Suppressor macrophage treated with lipopolysaccharide for 1 hour (primary cell): ENCODE measurements at regions not wholly inside any gene's neighbourhood (a gene's known extent, or its start where the extent isn't known, plus 50 kb on each side); places are given as distances from the start of the nearest gene placed in this dataset.
A peak's percentile ranks its signal among the peaks of the same experiment; 100 is the strongest.
"Not testable (repeated sequence)": the region's sequence is repeated elsewhere in the genome, so short reads cannot be mapped to it uniquely, and the experiment has no call there.

Experiments used
- DNase-seq, 3 donors: peaks; one replicate each; pipeline ENCODE4 v3.0.0-alpha.2; 2020 to 2022

- DNase-seq = no peak
Observed at GRCh38 chrX:28408017-28408723, 179.1 kb upstream of the IL1RAPL1 start.

- DNase-seq = no peak
Observed at GRCh38 chrX:28398342-28398741, 188.9 kb upstream of the IL1RAPL1 start.

GRCh38 chrX:28391528-28391927, 195.7 kb upstream of the IL1RAPL1 start:
- no peak for DNase-seq

- no peak for DNase-seq
Observed at GRCh38 chrX:28379103-28379502, 208.1 kb upstream of the IL1RAPL1 start.

GRCh38 chrX:28367649-28368048, 219.6 kb upstream of the IL1RAPL1 start:
- DNase-seq = not testable (repeated sequence)

GRCh38 chrX:28351801-28352200, 235.4 kb upstream of the IL1RAPL1 start:
- DNase-seq = no peak

GRCh38 chrX:28349888-28350287, 237.4 kb upstream of the IL1RAPL1 start:
- DNase-seq = no peak

GRCh38 chrX:28347476-28347875, 239.8 kb upstream of the IL1RAPL1 start:
- DNase-seq = peak in 2 of 3 donors; percentile 0 to 14

GRCh38 chrX:28329156-28329555, 258.1 kb upstream of the IL1RAPL1 start:
- DNase-seq = no peak

GRCh38 chrX:28324321-28324721, 262.9 kb upstream of the IL1RAPL1 start:
- DNase-seq = no peak

GRCh38 chrX:28321286-28321685, 266.0 kb upstream of the IL1RAPL1 start:
- DNase-seq = no peak

GRCh38 chrX:28312965-28313364, 274.3 kb upstream of the IL1RAPL1 start:
- no peak for DNase-seq

- DNase-seq = no peak
Observed at GRCh38 chrX:28312259-28312658, 275.0 kb upstream of the IL1RAPL1 start.

GRCh38 chrX:28311466-28311865, 275.8 kb upstream of the IL1RAPL1 start:
- no peak for DNase-seq

- DNase-seq = no peak
Observed at GRCh38 chrX:28303486-28303885, 283.8 kb upstream of the IL1RAPL1 start.

GRCh38 chrX:28278726-28279125, 297.5 kb upstream of the DCAF8L1 start:
- no peak for DNase-seq

- DNase-seq = no peak
Observed at GRCh38 chrX:28278251-28278650, 297.0 kb upstream of the DCAF8L1 start.

- DNase-seq = no peak
Observed at GRCh38 chrX:28273736-28274135, 292.5 kb upstream of the DCAF8L1 start.

- no peak for DNase-seq
Observed at GRCh38 chrX:28246675-28247074, 265.4 kb upstream of the DCAF8L1 start.

- no peak for DNase-seq
Observed at GRCh38 chrX:28229217-28229616, 248.0 kb upstream of the DCAF8L1 start.

GRCh38 chrX:28225513-28225912, 244.3 kb upstream of the DCAF8L1 start:
- DNase-seq = no peak

- DNase-seq = no peak
Observed at GRCh38 chrX:28223991-28224390, 242.7 kb upstream of the DCAF8L1 start.

- DNase-seq = no peak
Observed at GRCh38 chrX:28223469-28223868, 242.2 kb upstream of the DCAF8L1 start.

GRCh38 chrX:28205905-28206304, 224.7 kb upstream of the DCAF8L1 start:
- no peak for DNase-seq

- DNase-seq = no peak
Observed at GRCh38 chrX:28205126-28205525, 223.9 kb upstream of the DCAF8L1 start.
